ENCODE measurements at regions not wholly inside any gene's neighbourhood (a gene's known extent, or its start where the extent isn't known, plus 50 kb on each side); places are given as distances from the start of the nearest gene placed in this dataset.
"Not testable (repeated sequence)": the region's sequence is repeated elsewhere in the genome, so short reads cannot be mapped to it uniquely, and the experiment has no call there.

GRCh38 chr2:188645986-188646385 is 328.2 kb upstream of the COL3A1 start:
- ChIA-PET CTCF (no interaction called here), POLR2A (no interaction called here)

- ChIA-PET CTCF (interaction anchor here (0.7 kb wide), 1 partner anchor 15 kb away, joined by 3 read pairs; no protein-coding TSS in a partner anchor), POLR2A (no interaction called here)
Observed at GRCh38 chr2:188647430-188648070, 326.6 kb upstream of the COL3A1 start.

- ChIA-PET POLR2A (no interaction called here), CTCF (no interaction called here)
Observed at GRCh38 chr2:188659656-188660406, 314.3 kb upstream of the COL3A1 start.

- POLR2A ChIA-PET: no interaction called here
- CTCF ChIA-PET: no interaction called here
Observed at GRCh38 chr2:188663301-188663700, 310.9 kb upstream of the COL3A1 start.

DNA sequence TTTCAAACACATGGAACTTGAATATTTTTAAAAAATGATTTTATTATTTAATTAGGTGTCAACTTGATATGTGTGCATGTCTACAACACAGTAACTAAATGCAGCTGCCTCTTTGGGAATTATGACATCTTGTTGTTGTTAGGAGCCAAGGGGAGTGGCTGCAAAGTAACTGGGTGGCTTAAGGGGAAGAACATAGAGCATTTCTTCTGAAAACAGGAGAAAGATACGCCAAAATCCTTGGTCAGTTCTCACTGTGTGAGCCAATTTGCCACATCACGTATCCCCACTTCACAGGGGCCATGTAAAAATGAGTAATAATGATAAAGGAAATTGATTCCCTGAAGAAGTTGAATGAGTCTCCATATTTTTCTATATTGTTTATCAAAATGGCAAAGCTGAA is 309.8 kb upstream of the COL3A1 start:
- POLR2A ChIA-PET: no interaction called here
- CTCF ChIA-PET: no interaction called here

DNA sequence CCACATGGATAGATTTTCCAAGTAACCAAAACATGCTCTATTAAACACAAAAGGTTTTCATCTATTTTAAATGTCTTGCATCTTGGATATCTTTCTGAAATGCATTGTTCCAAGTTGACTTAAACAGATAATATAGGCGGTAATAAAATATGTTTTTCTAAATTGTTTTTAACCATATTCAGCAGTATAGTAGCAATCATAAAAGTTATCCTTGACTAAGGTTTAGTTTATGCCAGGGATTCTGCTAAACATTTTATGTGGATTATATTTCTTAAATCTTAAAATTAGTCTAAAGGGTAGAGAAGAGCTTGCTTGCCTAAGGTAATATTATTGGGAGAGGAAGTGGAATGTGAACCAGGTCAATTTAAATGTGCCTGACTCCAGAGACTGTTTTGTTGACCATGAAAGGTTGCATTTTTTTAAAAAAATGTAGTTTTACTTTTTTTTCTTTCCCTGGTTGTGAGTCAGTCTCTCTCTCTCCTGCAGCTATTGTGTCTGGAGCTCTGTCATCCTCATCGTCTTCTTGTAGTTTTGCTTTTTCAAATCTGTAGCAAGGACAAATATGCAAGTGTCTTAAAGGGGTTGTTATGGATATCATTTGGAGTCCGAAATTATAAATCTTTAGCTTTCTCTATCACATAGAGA is 309.1 kb upstream of the COL3A1 start:
- CTCF ChIA-PET: no interaction called here
- POLR2A ChIA-PET: no interaction called here

- ChIA-PET POLR2A (no interaction called here), CTCF (no interaction called here)
Observed at GRCh38 chr2:188665727-188666304, 308.4 kb upstream of the COL3A1 start.

DNA sequence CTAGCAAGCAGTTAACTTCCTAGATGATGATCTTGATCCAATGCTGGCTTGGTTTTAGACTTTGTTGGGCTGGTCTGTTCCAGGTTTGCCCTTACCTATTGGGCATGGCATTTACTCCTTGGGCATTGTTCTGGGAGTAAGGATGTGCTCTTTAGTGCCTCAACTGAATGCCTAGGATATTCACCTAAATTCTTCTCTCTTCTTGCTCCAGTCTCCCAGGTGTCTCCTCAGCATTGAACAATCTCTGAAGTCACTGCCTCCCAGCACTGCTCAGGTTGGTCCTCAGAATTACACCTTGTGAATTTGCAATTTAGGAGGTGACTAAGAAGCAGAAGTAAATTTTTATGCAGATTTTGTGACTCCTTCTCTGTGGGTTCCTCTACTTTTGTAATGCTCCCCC is 307.7 kb upstream of the COL3A1 start:
- CTCF ChIA-PET: no interaction called here
- POLR2A ChIA-PET: no interaction called here

- ChIA-PET CTCF (no interaction called here), POLR2A (no interaction called here)
Observed at GRCh38 chr2:188668017-188668680, 306.0 kb upstream of the COL3A1 start.

GRCh38 chr2:188675391-188676009 is 298.7 kb upstream of the COL3A1 start:
- CTCF ChIA-PET: no interaction called here
- POLR2A ChIA-PET: no interaction called here

DNA sequence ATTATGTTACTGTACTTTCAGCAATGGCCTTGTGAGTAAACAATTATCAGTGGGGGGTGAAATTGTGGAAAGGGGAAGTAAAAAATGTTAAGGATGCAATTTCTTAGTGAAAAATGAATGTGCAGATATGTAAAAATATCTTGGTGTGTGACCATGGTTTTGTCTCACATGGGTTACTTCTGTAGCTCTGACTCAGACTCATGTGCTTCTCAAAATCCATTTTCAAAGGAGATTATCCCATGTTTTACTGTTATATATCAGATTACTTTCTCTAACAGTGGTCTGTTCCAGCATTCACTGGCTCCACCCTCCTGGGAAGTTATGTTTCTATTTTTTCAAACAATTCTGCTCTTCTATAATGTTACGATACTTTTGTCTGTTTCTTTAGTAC is 298.2 kb upstream of the COL3A1 start:
- POLR2A ChIA-PET: no interaction called here
- CTCF ChIA-PET: no interaction called here

DNA sequence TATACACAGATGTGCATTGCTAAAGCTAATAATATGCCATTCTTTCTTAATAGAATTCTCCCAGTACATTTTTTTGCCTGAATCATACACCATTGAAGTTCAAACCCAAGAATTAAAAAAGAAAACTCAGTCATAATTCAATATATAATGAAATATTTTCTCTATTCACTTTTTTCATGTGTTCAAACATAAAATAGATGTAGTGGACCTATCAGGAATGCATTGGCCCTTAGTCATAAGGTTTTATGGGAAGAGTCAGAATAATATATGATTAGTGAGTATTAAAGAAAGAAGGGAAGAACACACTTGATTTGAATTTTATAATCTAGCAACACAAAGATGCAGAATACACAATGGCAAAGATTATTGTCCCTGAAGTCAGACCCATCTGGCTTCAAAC is 297.0 kb upstream of the COL3A1 start:
- ChIA-PET CTCF (no interaction called here), POLR2A (no interaction called here)

DNA sequence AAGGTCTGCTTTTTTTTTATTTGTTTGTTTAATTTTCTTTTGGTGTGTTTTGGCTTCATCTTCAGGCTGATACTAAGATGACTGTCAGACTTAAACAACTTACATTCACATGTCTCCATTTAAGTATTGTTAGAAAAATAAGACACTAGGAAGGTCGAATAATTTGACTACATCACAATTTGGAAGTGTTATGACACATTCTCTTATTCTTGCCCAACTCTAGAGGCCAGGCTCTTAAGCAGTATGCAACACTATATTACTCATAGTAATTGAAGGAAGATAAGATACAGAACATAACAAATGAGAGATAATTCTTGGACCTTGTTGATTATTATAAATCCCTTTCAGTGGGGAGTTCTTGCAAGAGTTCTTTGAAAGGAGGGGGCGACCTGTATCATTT is 295.3 kb upstream of the COL3A1 start:
- POLR2A ChIA-PET: no interaction called here
- CTCF ChIA-PET: no interaction called here

- ChIA-PET POLR2A (no interaction called here), CTCF (no interaction called here)
Observed at GRCh38 chr2:188682838-188683237, 291.3 kb upstream of the COL3A1 start.

- ChIA-PET POLR2A (no interaction called here), CTCF (no interaction called here)
Observed at GRCh38 chr2:188684795-188685194, 289.4 kb upstream of the COL3A1 start.

GRCh38 chr2:188693111-188693510 is 281.1 kb upstream of the COL3A1 start:
- POLR2A ChIA-PET: no interaction called here

DNA sequence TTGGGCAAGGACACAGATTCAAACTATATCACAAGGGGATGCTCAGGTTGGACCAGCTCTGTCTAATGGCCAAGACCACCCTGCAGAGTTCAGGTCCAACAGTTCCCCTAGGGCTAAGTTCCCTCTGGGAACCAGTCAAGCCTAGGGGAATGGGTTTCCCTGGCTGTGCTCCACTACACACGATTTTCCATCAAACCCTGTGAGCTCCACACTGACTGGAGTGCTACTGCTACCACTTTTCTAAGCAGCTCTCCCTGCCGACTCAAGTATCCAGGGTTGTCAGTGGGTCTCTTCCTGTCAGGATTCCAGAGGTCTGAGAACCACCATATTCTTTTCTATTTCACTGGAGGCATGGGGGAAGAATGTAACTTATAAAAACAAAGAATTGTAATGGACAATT is 280.4 kb upstream of the COL3A1 start:
- ChIA-PET POLR2A (interaction anchor here (0.6 kb wide), 1 partner anchor 11 kb away, joined by 3 read pairs; no protein-coding TSS in a partner anchor), CTCF (no interaction called here)

More at GRCh38 chr2:188693111-188693510, 281.1 kb upstream of the COL3A1 start:
- CTCF ChIA-PET: no interaction called here

GRCh38 chr2:188695953-188696352 is 278.2 kb upstream of the COL3A1 start:
- ChIA-PET POLR2A (no interaction called here), CTCF (no interaction called here)

GRCh38 chr2:188698151-188698550 is 276.0 kb upstream of the COL3A1 start:
- CTCF ChIA-PET, POLR2A ChIA-PET: not testable (repeated sequence)

DNA sequence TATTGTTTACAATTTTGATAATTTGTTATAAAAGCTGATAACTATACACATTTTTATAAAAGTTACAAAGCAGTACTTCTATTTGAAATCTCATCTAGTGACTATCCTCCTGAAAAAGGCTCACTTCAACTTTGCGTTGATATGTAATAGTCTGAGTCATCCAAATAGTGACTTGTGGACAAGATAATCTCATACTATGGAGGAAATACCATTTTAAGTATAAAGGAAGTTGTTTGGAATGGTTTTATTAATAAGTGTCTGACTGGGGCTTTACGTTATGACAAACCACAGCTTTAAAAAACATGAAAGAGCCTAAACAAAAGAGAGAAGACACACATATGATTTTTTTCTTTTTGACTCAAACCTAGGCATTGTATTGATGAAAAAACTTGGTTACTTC is 272.3 kb upstream of the COL3A1 start:
- ChIA-PET POLR2A (no interaction called here), CTCF (no interaction called here)

All from activated CD8-positive, alpha-beta memory T cell treated with anti-CD3 and anti-CD28 coated beads for 36 hours (primary cell).